GM10266 (cell line): ENCODE measurements at regions not wholly inside any gene's neighbourhood (a gene's known extent, or its start where the extent isn't known, plus 50 kb on each side); places are given as distances from the start of the nearest gene placed in this dataset.

Source experiments
- DNase-seq: peaks from one replicate; pipeline ENCODE4 v3.0.0; 2012; ENCODE audit errors: extremely low spot score
- CTCF ChIP-seq: IDR thresholded peaks from 2 replicates; pipeline ENCODE4 v1.5.1; 2012; ENCODE audit warnings: mild to moderate bottlenecking, low read depth; ENCODE audit not compliant: control insufficient read depth, insufficient read depth; ENCODE audit errors: missing control alignments

- DNase-seq, result no peak
- no peak for TF ChIP-seq CTCF
Measured at GRCh38 chr10:10101106-10101505, 916.6 kb upstream of the CELF2 start.

GRCh38 chr10:10110844-10111490 lies 906.7 kb upstream of the CELF2 start:
- TF ChIP-seq CTCF, result no peak
- no peak for DNase-seq

GRCh38 chr10:10118131-10118530 lies 899.5 kb upstream of the CELF2 start:
- no peak for DNase-seq
- no peak for TF ChIP-seq CTCF

- no peak for TF ChIP-seq CTCF
Measured at GRCh38 chr10:10120671-10121070, 897.0 kb upstream of the CELF2 start.

GRCh38 chr10:10125676-10126075 lies 892.0 kb upstream of the CELF2 start:
- TF ChIP-seq CTCF, result no peak
- DNase-seq, result no peak

More at GRCh38 chr10:10120671-10121070, 897.0 kb upstream of the CELF2 start:
- no peak for DNase-seq

- no peak for DNase-seq
- no peak for TF ChIP-seq CTCF
Measured at GRCh38 chr10:10126218-10126617, 891.5 kb upstream of the CELF2 start.

- TF ChIP-seq CTCF, result no peak
- DNase-seq, result no peak
Measured at GRCh38 chr10:10128387-10128786, 889.3 kb upstream of the CELF2 start.
